ENCODE measurements at regions not wholly inside any gene's neighbourhood (a gene's known extent, or its start where the extent isn't known, plus 50 kb on each side); places are given as distances from the start of the nearest gene placed in this dataset.

DNA sequence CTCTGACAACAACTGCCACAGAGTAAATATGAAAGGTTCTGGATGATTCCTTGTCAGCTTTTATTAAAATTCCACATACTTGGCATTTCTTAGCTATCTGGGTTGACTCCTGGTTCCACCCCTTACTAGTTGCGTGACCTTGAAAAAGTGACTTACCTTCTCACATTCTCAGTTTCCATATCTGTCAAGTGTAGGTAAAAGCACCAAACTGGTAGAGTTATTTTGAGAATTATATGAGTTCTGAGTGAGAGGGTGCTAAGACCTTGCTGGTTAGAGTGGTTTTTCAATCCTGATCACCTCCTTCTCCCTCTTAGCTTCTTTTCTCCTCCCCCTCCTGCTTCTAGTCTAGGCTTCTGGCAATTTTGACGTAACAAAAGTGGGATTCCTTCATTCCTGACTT is 83.4 kb upstream of the ABCD3 start:
- in situ Hi-C loops (cut with HindIII; ENCODE audit: extremely low pct_ligation_motif_present, low pct_unique_long_range_greater_than_20kb) (loop anchor here (5.0 kb wide), 1 partner anchor 287 kb away; no protein-coding TSS in a partner anchor), intact Hi-C loops (cut with micrococcal nuclease; ENCODE audit: unreplicated experiment) (loop anchor here (2.0 to 10.0 kb wide), 2 partner anchors 94 to 430 kb away; partner anchors contain the start of gene GCLM)
- H3K4me2 ChIP-seq (ENCODE audit: low read depth, low read length) = no peak overlapping the region
- H3K27me3 ChIP-seq (ENCODE audit: control insufficient read depth in 1 of 2, insufficient read depth in 2 of 2, low read length in 2 of 2) = no peaks in the 10 kb centered on the region; a peak in 1 of 5 replicates
- H2AFZ ChIP-seq (ENCODE audit: low read length) = no peak overlapping the region
- no peaks in the 10 kb centered on the region for H3K36me3 ChIP-seq (replicated peaks in 1 of 2; ENCODE audit: control insufficient read depth in 1 of 2, insufficient read depth in 2 of 2, low read length in 2 of 2)
- H3K4me1 ChIP-seq (ENCODE audit: insufficient read depth, low read length) = peaks cover 43% of the 10 kb centered on the region
- no peak for ATAC-seq
- BruUV-seq (replicated peaks) = no TSS peak
- no peaks in the 10 kb centered on the region for H4K20me1 ChIP-seq (ENCODE audit: insufficient read depth, low read length)
- no peak overlapping the region for H3K4me3 ChIP-seq (replicated peaks in 1 of 3; ENCODE audit: insufficient read depth in 1 of 3, low read depth in 2 of 3, low read length in 3 of 3)
- ChIA-PET POLR2A (interaction anchor here (0.7 to 4.0 kb wide), 5 partner anchors 24 to 290 kb away, joined by 3 to 18 read pairs (median 5); partner anchors contain the start of gene ARHGAP29), CTCF (ENCODE audit: low intra/inter-chr PET ratio, low total read pairs) (interaction anchor here (1.7 to 3.0 kb wide), 4 partner anchors 94 to 309 kb away, joined by 12 to 44 read pairs (median 24); no protein-coding TSS in a partner anchor)
- H3K9me3 ChIP-seq (ENCODE audit: low read length) = no peaks in the 10 kb centered on the region
- no peak for TF ChIP-seq RFX3 (CRISPR knock-in tag; IDR thresholded peaks at IDR 0.05)
- no peak for TF ChIP-seq MATR3 (CRISPR knock-in tag; IDR thresholded peaks at IDR 0.05)
- no peak for TF ChIP-seq ZNF564 (CRISPR knock-in tag; IDR thresholded peaks at IDR 0.05)
- TF ChIP-seq, protein P1, sequence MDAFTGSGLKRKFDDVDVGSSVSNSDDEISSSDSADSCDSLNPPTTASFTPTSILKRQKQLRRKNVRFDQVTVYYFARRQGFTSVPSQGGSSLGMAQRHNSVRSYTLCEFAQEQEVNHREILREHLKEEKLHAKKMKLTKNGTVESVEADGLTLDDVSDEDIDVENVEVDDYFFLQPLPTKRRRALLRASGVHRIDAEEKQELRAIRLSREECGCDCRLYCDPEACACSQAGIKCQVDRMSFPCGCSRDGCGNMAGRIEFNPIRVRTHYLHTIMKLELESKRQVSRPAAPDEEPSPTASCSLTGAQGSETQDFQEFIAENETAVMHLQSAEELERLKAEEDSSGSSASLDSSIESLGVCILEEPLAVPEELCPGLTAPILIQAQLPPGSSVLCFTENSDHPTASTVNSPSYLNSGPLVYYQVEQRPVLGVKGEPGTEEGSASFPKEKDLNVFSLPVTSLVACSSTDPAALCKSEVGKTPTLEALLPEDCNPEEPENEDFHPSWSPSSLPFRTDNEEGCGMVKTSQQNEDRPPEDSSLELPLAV (CRISPR knock-in tag; conservative IDR thresholded peaks at IDR 0.05; ENCODE audit: low read depth) = no peak
- DNase-seq (ENCODE audit: low spot score) = no peak
- 78% methylated on average over 2 of the region's 2 CpGs for WGBS (ENCODE audit: low lambda C conversion rate)
- FAIRE-seq = no peak
- no peak overlapping the region for H3K27ac ChIP-seq (ENCODE audit: extremely low read length, insufficient read depth, low read length)
- no peaks in the 10 kb centered on the region for H3K79me2 ChIP-seq (ENCODE audit: insufficient read depth, low read length)
- no peak overlapping the region for H3K9ac ChIP-seq (ENCODE audit: insufficient read depth, low read depth, low read length)

DNA sequence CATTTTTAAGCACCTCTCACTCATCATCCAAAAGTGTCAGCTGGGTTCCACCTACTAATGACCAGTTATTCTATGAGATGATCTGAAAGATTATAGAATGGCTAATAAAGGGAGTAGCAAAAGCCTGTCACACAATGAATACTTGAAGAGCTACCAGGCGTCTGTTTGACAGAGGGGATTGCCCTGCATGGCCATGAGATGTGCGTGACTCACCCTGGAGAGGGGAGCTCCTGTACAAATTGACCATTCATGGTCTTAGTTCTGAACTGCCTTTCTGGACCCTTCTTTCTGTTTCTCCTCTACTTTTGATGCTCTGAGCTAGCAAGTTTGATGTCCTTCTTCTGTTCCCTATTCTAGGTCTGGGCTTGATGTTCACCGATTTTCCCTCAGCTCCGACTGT is 85.2 kb upstream of the ABCD3 start:
- no peaks in the 10 kb centered on the region for H3K36me3 ChIP-seq (replicated peaks in 1 of 2; ENCODE audit: control insufficient read depth in 1 of 2, insufficient read depth in 2 of 2, low read length in 2 of 2)
- in situ Hi-C loops (cut with HindIII; ENCODE audit: extremely low pct_ligation_motif_present, low pct_unique_long_range_greater_than_20kb) (no loop called here), intact Hi-C loops (cut with micrococcal nuclease; ENCODE audit: unreplicated experiment) (loop anchor here (1.0 to 10.0 kb wide), 2 partner anchors 84 to 428 kb away; partner anchors contain the start of gene GCLM)
- peaks cover 41% of the 10 kb centered on the region for H3K4me1 ChIP-seq (ENCODE audit: insufficient read depth, low read length)
- H3K79me2 ChIP-seq (ENCODE audit: insufficient read depth, low read length) = no peaks in the 10 kb centered on the region
- WGBS (ENCODE audit: low lambda C conversion rate) = 14% methylated on average over 4 of the region's 4 CpGs
- CTCF ChIA-PET (ENCODE audit: low intra/inter-chr PET ratio, low total read pairs) = interaction anchor here (1.6 kb wide), 1 partner anchor 288 kb away, joined by 5 read pairs; no protein-coding TSS in a partner anchor
- DNase-seq (ENCODE audit: low spot score) (peak; percentile 59), FAIRE-seq (peak; percentile 43), ATAC-seq (peak; percentile 78)
- H3K27ac ChIP-seq (ENCODE audit: extremely low read length, insufficient read depth, low read length) = no peak overlapping the region
- H3K4me3 ChIP-seq (replicated peaks in 1 of 3; ENCODE audit: insufficient read depth in 1 of 3, low read depth in 2 of 3, low read length in 3 of 3) = 0 out of 6 replicates have a peak overlapping the region, but pooled peaks of 1 of the 3 experiments have one; percentile 22
- H3K9ac ChIP-seq (ENCODE audit: insufficient read depth, low read depth, low read length) = no peak overlapping the region
- H3K9me3 ChIP-seq (ENCODE audit: low read length) = no peaks in the 10 kb centered on the region
- H3K27me3 ChIP-seq (ENCODE audit: control insufficient read depth in 1 of 2, insufficient read depth in 2 of 2, low read length in 2 of 2) = no peaks in the 10 kb centered on the region
- no TSS peak for BruUV-seq (replicated peaks)
- H3K4me2 ChIP-seq (ENCODE audit: low read depth, low read length) = peak overlapping the region; percentile 43
- POLR2A ChIA-PET = interaction anchor here (0.8 to 4.0 kb wide), 8 partner anchors 16 to 307 kb away, joined by 3 to 18 read pairs (median 8); partner anchors contain the start of gene ARHGAP29
- H2AFZ ChIP-seq (ENCODE audit: low read length) = peak overlapping the region; percentile 7
- TF ChIP-seq SAP130 (CRISPR knock-in tag; IDR thresholded peaks at IDR 0.05; ENCODE audit: low read depth) = peak; percentile 42; the same call in 1 of the 2 replicates
- TF ChIP-seq NCOR1 (IDR thresholded peaks at IDR 0.05; ENCODE audit: borderline replicate concordance, low read length) = no peak
- TF ChIP-seq FOSL2 (CRISPR knock-in tag; IDR thresholded peaks at IDR 0.05) = peak; percentile 80
- TF ChIP-seq ZNF205 (CRISPR knock-in tag; IDR thresholded peaks at IDR 0.05) = no peak
- TF ChIP-seq MIER2 (CRISPR knock-in tag; IDR thresholded peaks at IDR 0.05) = no peak
- H4K20me1 ChIP-seq (ENCODE audit: insufficient read depth, low read length) = no peaks in the 10 kb centered on the region

All from HepG2 (cell line).